ENCODE measurements at regions not wholly inside any gene's neighbourhood (a gene's known extent, or its start where the extent isn't known, plus 50 kb on each side); places are given as distances from the start of the nearest gene placed in this dataset.

DNA sequence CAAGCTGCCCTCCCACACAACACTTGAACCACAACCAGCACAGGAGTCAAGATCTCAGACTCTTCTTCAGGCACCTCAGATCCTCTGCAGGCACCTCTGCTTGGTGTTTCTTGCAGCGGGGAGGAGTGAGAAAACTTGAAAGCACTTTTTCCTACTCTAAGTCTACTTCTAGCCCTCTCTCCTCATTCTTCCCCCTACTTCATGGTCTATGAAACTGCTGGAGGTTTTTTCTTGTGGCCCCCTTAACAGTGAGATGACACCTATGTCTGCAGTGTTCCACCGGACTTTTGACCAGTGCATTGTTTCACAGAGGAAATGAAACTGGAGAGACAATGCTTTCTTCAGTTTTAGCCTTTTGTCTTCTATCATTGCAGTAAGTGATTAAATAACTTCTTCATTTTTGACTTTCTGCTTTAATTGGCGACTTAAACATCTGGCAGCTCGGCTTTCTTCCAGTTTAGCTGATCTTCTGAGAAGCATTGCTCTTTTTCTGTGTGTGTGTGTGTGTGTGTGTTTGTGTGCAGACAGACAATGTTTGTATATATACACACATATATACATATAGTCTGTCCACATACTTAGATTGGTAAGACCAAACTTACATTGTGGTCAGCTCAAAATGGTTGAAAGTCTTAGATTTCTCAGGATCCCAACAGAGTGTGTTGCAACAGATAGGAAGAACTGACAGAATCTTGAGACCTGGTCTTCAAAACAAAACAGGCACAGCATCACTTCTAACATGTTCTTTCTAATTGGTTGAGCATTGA, 1474.0 kb upstream of the TMEFF2 start:
- intact Hi-C loops (cut with DNase I), result no loop called here
- Histone ChIP-seq H3K36me3 (no peaks in the 10 kb centered on the region), H3K27ac (no peak overlapping the region), H3K27me3 (no peaks in the 10 kb centered on the region), H3K9me3 (no peaks in the 10 kb centered on the region), H3K4me1 (no peaks in the 10 kb centered on the region), H3K4me3 (no peak overlapping the region)
- no peak for TF ChIP-seq EP300 (IDR thresholded peaks at IDR 0.05)
- TF ChIP-seq, protein P1, sequence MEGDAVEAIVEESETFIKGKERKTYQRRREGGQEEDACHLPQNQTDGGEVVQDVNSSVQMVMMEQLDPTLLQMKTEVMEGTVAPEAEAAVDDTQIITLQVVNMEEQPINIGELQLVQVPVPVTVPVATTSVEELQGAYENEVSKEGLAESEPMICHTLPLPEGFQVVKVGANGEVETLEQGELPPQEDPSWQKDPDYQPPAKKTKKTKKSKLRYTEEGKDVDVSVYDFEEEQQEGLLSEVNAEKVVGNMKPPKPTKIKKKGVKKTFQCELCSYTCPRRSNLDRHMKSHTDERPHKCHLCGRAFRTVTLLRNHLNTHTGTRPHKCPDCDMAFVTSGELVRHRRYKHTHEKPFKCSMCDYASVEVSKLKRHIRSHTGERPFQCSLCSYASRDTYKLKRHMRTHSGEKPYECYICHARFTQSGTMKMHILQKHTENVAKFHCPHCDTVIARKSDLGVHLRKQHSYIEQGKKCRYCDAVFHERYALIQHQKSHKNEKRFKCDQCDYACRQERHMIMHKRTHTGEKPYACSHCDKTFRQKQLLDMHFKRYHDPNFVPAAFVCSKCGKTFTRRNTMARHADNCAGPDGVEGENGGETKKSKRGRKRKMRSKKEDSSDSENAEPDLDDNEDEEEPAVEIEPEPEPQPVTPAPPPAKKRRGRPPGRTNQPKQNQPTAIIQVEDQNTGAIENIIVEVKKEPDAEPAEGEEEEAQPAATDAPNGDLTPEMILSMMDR (IDR thresholded peaks at IDR 0.05), result no peak
- DNase-seq, result no peak
- 83 to 88% methylated on average over 4 of the region's 4 CpGs for WGBS, 2 donors

DNA sequence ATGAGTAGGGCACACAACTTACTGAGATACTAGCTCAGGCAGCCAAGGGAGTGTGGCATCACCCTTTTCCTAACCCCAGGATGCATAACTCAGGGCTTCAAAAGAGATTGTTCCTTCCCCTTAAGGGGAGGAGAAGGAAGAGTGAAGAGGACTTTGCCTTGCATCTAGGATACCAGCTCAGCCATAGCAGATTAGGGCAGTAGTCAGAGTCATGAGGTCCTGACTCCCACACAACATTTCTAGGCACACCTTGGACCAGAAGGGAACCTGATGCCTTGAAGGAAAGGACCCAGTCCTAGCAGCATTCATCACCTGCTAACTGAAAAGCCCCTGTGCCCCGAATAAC, 1433.2 kb upstream of the TMEFF2 start:
- H3K27me3 ChIP-seq, result no peaks in the 10 kb centered on the region
- WGBS, 2 donors, result 78 to 87% methylated on average over 1 of the region's 1 CpG
- no peaks in the 10 kb centered on the region for H3K4me1 ChIP-seq
- intact Hi-C loops (cut with DNase I), result no loop called here
- DNase-seq, result no peak
- no peak overlapping the region for H3K27ac ChIP-seq
- TF ChIP-seq EP300 (IDR thresholded peaks at IDR 0.05) (no peak), POLR2A (IDR thresholded peaks at IDR 0.05) (no peak), POLR2AphosphoS5 (IDR thresholded peaks at IDR 0.05) (no peak)
- TF ChIP-seq, protein P1 (IDR thresholded peaks at IDR 0.05), result no peak
- no peak overlapping the region for H3K4me3 ChIP-seq
- H3K36me3 ChIP-seq, result no peaks in the 10 kb centered on the region
- H3K9me3 ChIP-seq, result peaks cover 0 to 5% (median 0%) of the 10 kb centered on the region in 4 donors

DNA sequence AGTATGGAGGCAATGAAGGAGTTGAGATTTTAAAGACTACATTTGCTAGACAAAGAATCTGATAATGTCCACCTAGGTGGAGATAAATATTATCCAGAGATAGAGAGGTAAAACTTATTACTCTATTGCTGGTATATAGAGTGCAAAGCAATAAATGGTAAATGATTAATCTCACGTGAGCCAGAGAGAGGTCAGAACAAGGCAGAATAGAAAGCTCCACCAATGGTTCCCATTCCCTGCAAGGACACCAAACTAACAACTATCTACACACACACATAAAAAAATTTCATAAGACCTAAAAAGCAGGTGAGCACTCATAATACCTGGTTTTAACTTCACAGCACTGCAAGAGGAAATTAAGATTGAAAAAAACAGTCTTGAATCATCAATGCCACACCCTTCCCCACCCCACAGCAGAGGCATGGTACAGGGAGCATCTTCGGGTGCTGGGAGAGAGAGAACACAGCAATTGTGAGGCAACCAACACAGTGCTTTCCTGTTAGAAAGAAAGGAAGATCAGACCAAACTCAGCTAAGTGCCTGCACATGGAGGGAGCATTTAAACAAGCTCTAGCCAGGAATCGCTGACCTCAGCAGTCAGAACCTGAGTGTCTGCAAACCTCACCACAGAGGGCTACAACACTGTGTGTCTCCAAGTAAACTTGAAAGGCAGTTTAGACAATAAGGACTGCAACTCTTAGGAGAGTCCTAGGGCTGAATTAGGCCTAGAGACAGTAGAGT, 1432.6 kb upstream of the TMEFF2 start:
- Histone ChIP-seq H3K36me3 (no peaks in the 10 kb centered on the region), H3K9me3 (peaks cover 0 to 5% (median 0%) of the 10 kb centered on the region in 4 donors), H3K4me3 (no peak overlapping the region), H3K27ac (no peak overlapping the region), H3K4me1 (no peaks in the 10 kb centered on the region), H3K27me3 (no peaks in the 10 kb centered on the region)
- no peak for DNase-seq
- 15 to 62% methylated on average over 3 of the region's 3 CpGs for WGBS, 2 donors
- TF ChIP-seq, protein P1 (IDR thresholded peaks at IDR 0.05), result no peak
- no peak for TF ChIP-seq POLR2AphosphoS5 (IDR thresholded peaks at IDR 0.05)
- no peak for TF ChIP-seq POLR2A (IDR thresholded peaks at IDR 0.05)
- no peak for TF ChIP-seq EP300 (IDR thresholded peaks at IDR 0.05)
- intact Hi-C loops (cut with DNase I), result no loop called here

DNA sequence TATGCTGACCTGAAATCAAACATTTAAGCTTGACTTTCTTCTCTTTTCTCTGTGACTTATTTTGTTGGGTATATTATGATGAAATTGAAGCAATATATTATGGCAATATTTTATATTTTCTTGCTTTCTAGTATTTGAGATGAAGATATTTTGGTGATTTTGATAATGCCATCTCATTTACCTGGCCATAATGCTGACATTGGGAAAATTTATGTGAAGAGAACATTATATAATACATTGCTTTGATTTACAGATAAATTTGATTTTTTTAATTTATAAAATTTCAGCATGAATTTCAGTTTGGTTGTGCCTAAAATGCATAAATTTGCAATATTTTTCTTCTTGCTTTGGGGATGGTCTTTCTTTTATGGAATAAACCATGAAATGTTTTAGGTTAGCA, 1413.7 kb upstream of the TMEFF2 start:
- TF ChIP-seq, protein P1 (IDR thresholded peaks at IDR 0.05), result no peak
- no peak for DNase-seq
- intact Hi-C loops (cut with DNase I), result no loop called here
- Histone ChIP-seq H3K4me1 (no peaks in the 10 kb centered on the region), H3K36me3 (no peaks in the 10 kb centered on the region), H3K4me3 (no peak overlapping the region), H3K27me3 (no peaks in the 10 kb centered on the region), H3K27ac (no peak overlapping the region), H3K9me3 (no peaks in the 10 kb centered on the region)

All from sigmoid colon (tissue), 6 donors.